GM06990 (cell line): ENCODE measurements at regions not wholly inside any gene's neighbourhood (a gene's known extent, or its start where the extent isn't known, plus 50 kb on each side); places are given as distances from the start of the nearest gene placed in this dataset.

Experiments
- DNase-seq: peaks from one replicate; pipeline ENCODE4 v3.0.0-alpha.2; 2011; ENCODE audit not compliant: insufficient read length; ENCODE audit errors: extremely low read depth
- H3K27me3 ChIP-seq: replicated peaks from 2 replicates; pipeline ENCODE4 v1.6.0; 2011; ENCODE audit warnings: low read length; ENCODE audit not compliant: control insufficient read depth, insufficient read depth
- H3K36me3 ChIP-seq: 2 replicates; pipeline ENCODE4 v1.5.1; 2011; ENCODE audit warnings: low read length; ENCODE audit not compliant: control insufficient read depth, insufficient read depth
- H3K4me3 ChIP-seq: replicated peaks from 2 replicates; pipeline ENCODE4 v1.5.1; 2011; ENCODE audit warnings: low read depth, mild to moderate bottlenecking, control low read depth, low read length
- TF ChIP-seq, protein P1 (sequence below): IDR thresholded peaks from 2 replicates; pipeline ENCODE4 v1.5.1; 2011; ENCODE audit warnings: low read length, control low read depth, mild to moderate bottlenecking, inconsistent platforms; ENCODE audit not compliant: insufficient read depth, poor library complexity, severe bottlenecking

DNA sequence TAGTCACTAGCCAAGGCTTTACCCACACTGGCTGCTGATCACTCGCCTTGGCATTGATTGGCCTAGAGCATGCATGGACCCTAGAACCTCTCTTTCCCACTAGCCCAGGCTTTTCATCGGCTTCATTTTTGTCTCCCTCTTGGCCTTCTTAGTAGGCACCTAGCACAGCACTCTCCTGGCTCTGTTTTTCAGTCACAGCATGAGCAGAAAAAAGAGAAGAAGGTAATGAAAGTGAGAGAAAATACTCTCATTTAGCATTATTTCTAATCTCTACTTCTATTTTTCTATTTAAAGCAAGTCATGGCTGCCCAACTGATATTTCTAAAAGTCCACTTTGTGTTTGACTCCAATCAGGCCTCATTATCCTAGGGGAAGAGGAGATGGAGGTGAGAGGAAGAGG is 267.2 kb downstream of the FBXO8 start:
- H3K36me3 ChIP-seq = no peaks in the 10 kb centered on the region
- no peaks in the 10 kb centered on the region for H3K27me3 ChIP-seq
- no peak for DNase-seq
- TF ChIP-seq, protein P1, sequence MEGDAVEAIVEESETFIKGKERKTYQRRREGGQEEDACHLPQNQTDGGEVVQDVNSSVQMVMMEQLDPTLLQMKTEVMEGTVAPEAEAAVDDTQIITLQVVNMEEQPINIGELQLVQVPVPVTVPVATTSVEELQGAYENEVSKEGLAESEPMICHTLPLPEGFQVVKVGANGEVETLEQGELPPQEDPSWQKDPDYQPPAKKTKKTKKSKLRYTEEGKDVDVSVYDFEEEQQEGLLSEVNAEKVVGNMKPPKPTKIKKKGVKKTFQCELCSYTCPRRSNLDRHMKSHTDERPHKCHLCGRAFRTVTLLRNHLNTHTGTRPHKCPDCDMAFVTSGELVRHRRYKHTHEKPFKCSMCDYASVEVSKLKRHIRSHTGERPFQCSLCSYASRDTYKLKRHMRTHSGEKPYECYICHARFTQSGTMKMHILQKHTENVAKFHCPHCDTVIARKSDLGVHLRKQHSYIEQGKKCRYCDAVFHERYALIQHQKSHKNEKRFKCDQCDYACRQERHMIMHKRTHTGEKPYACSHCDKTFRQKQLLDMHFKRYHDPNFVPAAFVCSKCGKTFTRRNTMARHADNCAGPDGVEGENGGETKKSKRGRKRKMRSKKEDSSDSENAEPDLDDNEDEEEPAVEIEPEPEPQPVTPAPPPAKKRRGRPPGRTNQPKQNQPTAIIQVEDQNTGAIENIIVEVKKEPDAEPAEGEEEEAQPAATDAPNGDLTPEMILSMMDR = no peak
- H3K4me3 ChIP-seq = no peak overlapping the region

DNA sequence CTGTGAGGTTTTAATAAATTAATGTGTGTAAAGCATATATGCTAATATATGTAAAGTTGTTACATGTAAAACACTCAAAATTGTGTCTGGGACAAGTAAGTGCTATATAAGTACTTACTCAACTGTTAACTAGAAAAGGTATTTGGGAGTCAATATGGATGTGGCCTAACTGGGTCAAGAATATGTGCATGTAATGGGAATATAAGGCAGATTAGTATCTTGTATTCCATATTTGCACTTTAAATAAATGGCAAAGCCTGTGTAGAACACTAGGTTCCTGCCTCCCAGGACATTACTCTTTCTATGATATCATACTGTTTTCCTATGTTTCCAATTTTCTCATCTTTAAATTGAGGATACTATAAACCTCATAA is 270.6 kb downstream of the FBXO8 start:
- DNase-seq = no peak
- TF ChIP-seq, protein P1 = no peak
- Histone ChIP-seq H3K4me3 (no peak overlapping the region), H3K27me3 (no peaks in the 10 kb centered on the region), H3K36me3 (no peaks in the 10 kb centered on the region)

DNA sequence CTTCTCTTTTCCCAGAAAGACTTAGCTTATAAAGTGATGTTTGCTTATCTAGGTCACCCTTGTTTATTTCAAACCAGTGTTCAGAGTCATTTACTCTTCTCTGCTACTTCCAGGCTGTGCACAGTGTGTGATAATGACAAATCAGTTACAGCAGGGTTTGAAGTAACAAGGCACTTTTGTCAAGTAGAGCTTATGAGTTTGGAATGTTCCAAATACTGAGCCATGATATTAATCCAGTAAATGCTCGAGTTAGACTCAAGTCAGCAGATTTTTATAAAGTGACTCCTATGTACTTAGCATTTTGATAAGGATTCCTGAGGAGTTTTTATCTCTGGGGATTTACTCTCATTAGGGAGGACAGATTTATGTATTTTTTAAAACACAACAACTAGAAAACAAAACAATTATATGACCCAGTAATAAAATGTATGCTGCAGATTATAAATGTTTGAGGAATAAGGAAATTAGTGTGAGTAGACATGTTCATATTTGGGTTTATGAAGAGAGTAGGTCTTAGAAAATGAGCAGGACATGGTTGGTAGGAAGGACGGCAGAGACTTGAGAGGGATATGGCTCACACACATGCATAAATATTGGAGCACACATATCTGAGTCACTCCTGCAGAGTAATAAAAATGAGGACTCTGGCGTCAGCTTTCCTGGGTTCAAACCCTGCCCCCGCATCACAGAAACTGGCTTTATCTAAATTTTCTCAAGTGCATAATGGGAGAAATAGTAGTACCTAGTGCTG is 271.2 kb downstream of the FBXO8 start:
- Histone ChIP-seq H3K27me3 (no peaks in the 10 kb centered on the region), H3K4me3 (no peak overlapping the region), H3K36me3 (no peaks in the 10 kb centered on the region)
- no peak for DNase-seq
- TF ChIP-seq, protein P1 = no peak

DNA sequence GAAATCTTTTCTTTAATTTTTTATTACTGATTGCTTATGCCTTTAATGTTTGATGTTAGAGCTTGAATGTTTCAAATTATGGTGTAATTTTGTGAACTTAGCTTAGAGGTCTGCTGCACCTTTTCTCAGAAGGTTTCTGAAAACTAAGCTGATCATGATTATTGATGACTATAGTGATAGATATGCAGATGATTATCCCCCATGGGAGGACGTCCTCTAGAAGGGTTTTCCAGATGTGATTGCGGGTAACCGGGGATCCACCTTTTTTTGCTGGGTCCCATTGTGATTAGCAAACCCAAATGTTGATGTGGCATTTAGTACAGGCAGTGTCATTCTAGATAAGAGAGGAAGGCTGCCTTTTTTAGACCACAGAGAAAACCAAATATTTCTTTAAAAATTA is 272.9 kb downstream of the FBXO8 start:
- no peaks in the 10 kb centered on the region for H3K36me3 ChIP-seq
- DNase-seq = no peak
- TF ChIP-seq, protein P1 = no peak
- H3K4me3 ChIP-seq = no peak overlapping the region
- H3K27me3 ChIP-seq = no peaks in the 10 kb centered on the region

DNA sequence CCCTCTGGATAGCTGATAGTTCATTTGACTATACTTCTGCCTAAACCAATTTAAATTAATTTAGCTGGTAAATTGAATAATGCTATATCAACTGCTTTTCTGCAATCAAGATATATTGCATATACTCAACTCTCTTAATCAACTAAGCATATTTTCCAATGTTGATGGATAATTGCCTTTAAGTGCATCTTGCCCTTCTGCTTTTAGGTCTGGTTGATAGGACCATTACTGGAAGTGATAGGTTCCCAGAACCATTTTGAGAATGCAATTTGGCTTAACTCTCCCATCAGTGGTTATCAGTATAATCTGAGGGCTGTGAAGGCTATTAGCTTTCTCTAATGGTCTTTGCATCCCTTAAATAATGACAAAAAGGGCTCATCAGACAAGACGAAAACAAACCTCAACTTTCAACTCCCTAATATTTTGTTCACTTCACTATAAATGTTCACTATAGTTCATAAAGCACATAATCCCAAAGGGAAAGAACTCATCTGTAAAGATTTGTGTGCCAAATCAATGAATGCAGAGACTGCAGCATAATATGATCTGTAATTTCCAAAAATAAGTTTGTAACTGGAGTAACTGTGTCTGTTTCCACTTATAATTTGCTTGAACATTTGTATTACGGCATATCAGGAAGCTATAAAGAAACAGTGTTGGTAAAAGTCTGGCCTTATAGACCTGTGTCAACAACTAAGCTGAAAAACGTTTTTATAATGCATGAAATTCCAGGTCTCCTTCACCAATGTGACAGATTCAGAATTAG is 273.6 kb downstream of the FBXO8 start:
- Histone ChIP-seq H3K4me3 (no peak overlapping the region), H3K36me3 (no peaks in the 10 kb centered on the region), H3K27me3 (no peaks in the 10 kb centered on the region)
- TF ChIP-seq, protein P1 = no peak
- no peak for DNase-seq
